Eye (tissue), 1 donor: ENCODE measurements at regions not wholly inside any gene's neighbourhood (a gene's known extent, or its start where the extent isn't known, plus 50 kb on each side); places are given as distances from the start of the nearest gene placed in this dataset.

Source experiments
- DNase-seq: peaks from one replicate; pipeline ENCODE4 v3.0.0-alpha.2; 2015

GRCh38 chr7:25966469-25966868, 185.5 kb upstream of the NFE2L3 start:
- DNase-seq, result no peak

- no peak for DNase-seq
Observed at GRCh38 chr7:25967278-25968204, 184.5 kb upstream of the NFE2L3 start.

- no peak for DNase-seq
Observed at GRCh38 chr7:25968205-25968993, 183.6 kb upstream of the NFE2L3 start.

- no peak for DNase-seq
Observed at GRCh38 chr7:25970356-25970755, 181.6 kb upstream of the NFE2L3 start.

- no peak for DNase-seq
Observed at GRCh38 chr7:25970911-25971310, 181.1 kb upstream of the NFE2L3 start.

- no peak for DNase-seq
Observed at GRCh38 chr7:25976630-25977029, 175.4 kb upstream of the NFE2L3 start.

GRCh38 chr7:25978466-25978865, 173.5 kb upstream of the NFE2L3 start:
- no peak for DNase-seq

- no peak for DNase-seq
Observed at GRCh38 chr7:25979605-25980004, 172.4 kb upstream of the NFE2L3 start.

GRCh38 chr7:25982684-25983083, 169.3 kb upstream of the NFE2L3 start:
- DNase-seq, result peak; percentile 21

- DNase-seq, result no peak
Observed at GRCh38 chr7:25985196-25985595, 166.8 kb upstream of the NFE2L3 start.

GRCh38 chr7:25988640-25989039, 163.4 kb upstream of the NFE2L3 start:
- DNase-seq, result no peak

- peak; percentile 33 for DNase-seq
Observed at GRCh38 chr7:25989140-25989705, 162.8 kb upstream of the NFE2L3 start.

- no peak for DNase-seq
Observed at GRCh38 chr7:25994433-25994994, 157.5 kb upstream of the NFE2L3 start.

GRCh38 chr7:25995216-25995615, 156.8 kb upstream of the NFE2L3 start:
- DNase-seq, result no peak

- no peak for DNase-seq
Observed at GRCh38 chr7:25996006-25996408, 156.0 kb upstream of the NFE2L3 start.

GRCh38 chr7:25998499-25998898, 153.5 kb upstream of the NFE2L3 start:
- no peak for DNase-seq

- DNase-seq, result peak; percentile 88
Observed at GRCh38 chr7:26000841-26001240, 151.2 kb upstream of the NFE2L3 start.

GRCh38 chr7:26001662-26002244, 150.2 kb upstream of the NFE2L3 start:
- DNase-seq, result no peak

- no peak for DNase-seq
Observed at GRCh38 chr7:26005683-26006410, 146.2 kb upstream of the NFE2L3 start.

GRCh38 chr7:26006426-26006825, 145.6 kb upstream of the NFE2L3 start:
- DNase-seq, result no peak

GRCh38 chr7:26007510-26007909, 144.5 kb upstream of the NFE2L3 start:
- no peak for DNase-seq

GRCh38 chr7:26008428-26008827, 143.6 kb upstream of the NFE2L3 start:
- DNase-seq, result peak; percentile 20
